VCaP (cell line): ENCODE measurements at regions not wholly inside any gene's neighbourhood (a gene's known extent, or its start where the extent isn't known, plus 50 kb on each side); places are given as distances from the start of the nearest gene placed in this dataset.

ENCODE experiments used
- H3K27ac ChIP-seq: fragments of 450-650 bp; 2 replicates; pipeline ENCODE4 v1.5.1; 2017
- TF ChIP-seq, protein P1 (sequence below): fragments of 450-650 bp; conservative IDR thresholded peaks from 2 replicates; pipeline ENCODE4 v1.5.1; 2017; ENCODE audit warnings: mild to moderate bottlenecking, moderate library complexity

DNA sequence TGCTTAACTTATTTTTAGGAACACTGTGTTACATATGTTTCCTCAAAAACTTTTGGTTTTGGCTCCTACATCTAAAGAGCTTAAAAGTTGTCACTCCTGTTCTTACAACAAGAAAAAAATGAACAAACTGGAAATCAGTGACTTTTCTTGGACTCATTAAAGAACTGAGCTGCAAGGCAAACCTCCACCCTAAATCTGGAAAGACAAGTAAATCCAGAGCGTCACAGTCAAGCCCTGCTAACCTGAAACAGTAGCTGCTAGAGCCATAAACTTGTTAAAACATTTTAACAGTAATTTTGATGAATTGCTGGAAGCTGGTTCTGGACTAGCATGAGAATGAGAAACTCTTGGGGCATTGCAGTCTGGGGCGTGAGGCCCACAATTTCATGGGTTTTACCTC is 350.5 kb upstream of the COL8A1 start:
- TF ChIP-seq, protein P1, sequence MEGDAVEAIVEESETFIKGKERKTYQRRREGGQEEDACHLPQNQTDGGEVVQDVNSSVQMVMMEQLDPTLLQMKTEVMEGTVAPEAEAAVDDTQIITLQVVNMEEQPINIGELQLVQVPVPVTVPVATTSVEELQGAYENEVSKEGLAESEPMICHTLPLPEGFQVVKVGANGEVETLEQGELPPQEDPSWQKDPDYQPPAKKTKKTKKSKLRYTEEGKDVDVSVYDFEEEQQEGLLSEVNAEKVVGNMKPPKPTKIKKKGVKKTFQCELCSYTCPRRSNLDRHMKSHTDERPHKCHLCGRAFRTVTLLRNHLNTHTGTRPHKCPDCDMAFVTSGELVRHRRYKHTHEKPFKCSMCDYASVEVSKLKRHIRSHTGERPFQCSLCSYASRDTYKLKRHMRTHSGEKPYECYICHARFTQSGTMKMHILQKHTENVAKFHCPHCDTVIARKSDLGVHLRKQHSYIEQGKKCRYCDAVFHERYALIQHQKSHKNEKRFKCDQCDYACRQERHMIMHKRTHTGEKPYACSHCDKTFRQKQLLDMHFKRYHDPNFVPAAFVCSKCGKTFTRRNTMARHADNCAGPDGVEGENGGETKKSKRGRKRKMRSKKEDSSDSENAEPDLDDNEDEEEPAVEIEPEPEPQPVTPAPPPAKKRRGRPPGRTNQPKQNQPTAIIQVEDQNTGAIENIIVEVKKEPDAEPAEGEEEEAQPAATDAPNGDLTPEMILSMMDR, result no peak
- no peak overlapping the region for H3K27ac ChIP-seq

DNA sequence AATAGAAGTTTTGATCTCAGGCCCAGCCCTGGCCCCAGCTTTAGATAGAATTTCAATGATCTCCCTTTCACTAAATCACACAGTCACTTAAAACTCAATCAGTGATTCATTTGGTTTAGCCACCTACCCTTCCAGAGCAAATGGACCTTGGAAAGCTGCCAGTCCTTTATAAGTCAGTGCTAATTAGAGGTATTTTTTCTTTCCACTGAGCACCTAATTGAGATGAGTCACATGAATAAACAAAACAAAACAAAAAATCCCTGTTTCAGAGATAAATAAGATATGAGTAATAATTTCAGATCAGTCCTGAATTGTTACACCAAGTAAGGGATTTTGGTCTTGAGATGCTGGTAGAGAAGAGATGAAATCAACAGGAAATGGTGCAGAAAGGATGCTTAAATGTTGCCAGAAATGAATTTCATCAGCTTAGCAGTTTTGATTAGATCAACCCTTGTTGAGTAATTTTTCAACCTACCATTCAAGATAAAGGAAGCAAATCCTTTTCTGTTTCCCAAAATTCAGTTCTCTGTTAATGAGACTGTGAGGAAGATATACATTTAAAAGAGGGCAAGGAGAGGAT is 352.0 kb upstream of the COL8A1 start:
- TF ChIP-seq, protein P1, result no peak
- H3K27ac ChIP-seq, result no peak overlapping the region

DNA sequence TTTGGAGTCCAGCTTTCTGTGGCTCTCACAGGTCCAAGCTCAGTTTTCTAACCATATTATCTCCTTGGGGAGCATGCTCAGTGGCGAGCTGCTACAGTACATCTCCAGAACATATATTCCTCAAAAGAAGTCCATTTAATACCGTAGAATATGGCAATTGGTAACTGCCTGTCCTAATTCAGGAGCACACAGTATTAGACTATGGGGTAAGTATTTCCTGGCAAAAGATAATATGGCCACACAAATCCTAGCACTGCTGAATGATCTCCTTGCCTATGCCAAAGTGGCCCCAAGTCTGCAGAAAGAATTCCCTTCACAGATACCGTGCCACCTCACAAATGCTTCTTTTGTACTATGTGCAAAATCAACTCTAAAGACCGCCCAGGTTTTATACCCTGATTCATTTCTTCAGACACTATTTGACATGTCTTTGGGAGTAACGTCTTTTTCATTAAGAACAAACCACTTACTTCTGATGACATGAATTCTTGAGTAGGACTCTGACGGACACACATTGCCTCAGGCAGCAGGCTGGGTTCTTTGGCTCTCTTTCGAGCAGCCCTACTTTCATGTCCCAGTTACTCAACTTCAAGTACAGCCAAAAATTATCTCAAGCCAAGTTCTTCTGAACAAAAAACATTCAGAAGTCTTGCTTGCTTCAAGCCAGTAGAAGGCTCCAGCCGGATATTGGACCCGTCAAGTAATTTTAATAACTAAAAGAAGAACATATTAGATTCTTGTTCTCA is 368.3 kb upstream of the DCBLD2 start:
- H3K27ac ChIP-seq, result no peak overlapping the region
- TF ChIP-seq, protein P1, result no peak

DNA sequence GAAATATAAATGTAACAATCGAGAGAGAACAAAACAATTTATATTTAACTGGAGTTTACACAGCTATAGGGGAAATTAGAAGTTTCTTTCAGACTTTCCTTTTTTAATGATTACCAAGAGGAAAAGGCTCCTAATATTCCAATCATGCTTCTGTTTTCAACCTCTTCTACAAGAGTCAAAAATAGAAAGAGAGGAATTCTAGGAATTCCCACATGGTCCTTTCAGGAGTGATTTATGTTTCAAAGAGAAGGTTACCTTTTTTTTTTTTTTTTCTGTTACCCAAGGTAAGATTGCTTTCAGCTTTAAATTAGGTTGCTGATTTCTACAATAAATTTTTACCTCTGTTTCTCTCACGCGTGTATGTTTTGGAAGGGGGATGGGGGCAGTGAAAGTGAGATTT is 355.3 kb upstream of the DCBLD2 start:
- no peak overlapping the region for H3K27ac ChIP-seq
- TF ChIP-seq, protein P1, result no peak

DNA sequence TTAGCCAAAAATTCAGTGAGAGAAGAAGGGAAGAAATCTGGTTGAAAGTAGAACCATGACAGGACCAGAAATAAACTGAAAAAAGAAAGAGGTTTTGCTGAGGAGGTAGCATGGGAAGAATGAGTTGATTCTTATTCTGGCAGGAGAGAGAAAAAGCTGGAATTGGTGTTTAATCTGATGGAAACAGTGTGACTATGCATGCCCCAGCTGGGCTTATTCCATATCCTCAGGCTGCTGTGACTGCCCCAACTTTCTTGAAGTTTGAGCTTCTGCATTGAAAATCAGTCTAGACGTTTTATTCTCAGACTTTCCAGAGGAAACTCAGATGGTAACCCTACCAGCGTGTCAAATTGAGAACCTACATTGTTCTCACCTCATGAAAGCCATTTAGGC is 352.5 kb upstream of the DCBLD2 start:
- TF ChIP-seq, protein P1, result no peak
- no peak overlapping the region for H3K27ac ChIP-seq

DNA sequence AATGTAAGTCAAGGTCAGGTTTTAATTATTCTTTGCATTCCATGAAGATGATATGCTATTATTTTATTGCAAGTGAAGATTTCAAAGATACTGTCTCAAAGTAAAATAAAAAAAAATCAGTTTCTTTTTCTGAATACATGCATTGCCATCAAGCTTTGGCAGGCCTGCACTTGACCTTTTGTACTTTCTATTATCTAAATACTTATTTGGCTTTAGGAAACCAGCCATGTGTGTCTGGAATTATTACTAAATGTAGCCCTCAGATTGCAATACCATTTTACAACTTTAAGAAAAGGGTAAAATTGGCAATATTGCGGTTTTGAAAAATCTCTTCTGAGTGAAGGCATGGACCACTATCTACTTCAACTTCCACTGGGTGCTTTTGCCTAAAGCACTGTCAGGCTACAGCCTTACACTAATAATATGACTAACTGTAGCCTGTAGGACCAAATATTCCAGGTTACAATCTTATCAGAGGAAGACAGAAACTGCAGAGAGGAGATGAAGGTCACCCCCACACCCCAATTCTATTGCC is 349.4 kb upstream of the DCBLD2 start:
- H3K27ac ChIP-seq, result no peak overlapping the region
- TF ChIP-seq, protein P1, result no peak

DNA sequence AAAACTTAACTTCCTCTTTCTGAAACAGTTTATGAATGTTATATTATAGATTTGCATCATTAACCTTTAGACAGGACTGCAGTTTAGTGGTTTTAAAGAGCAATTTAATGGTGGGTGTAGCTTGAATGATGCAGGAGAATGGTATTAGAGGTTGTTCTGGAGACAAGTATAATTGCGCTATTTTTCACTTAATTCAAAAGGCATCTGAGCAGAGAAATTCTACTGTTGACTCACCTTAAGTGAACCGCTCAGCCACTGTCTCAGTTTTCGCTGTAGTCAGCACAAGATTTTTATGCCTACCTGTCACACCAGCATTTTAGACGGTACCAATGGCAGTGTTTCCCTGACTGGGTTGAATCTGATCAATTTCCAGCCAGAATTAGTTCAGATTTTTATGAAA is 348.8 kb upstream of the DCBLD2 start:
- TF ChIP-seq, protein P1, result no peak
- no peak overlapping the region for H3K27ac ChIP-seq
